IMR-90 (cell line): ENCODE measurements at regions not wholly inside any gene's neighbourhood (a gene's known extent, or its start where the extent isn't known, plus 50 kb on each side); places are given as distances from the start of the nearest gene placed in this dataset.

Experiments
- FOS ChIP-seq: fragments of 150-350 bp; IDR thresholded peaks from 2 replicates; pipeline ENCODE4 v1.6.1; 2016; ENCODE audit warnings: low read depth, low read length
- POLR2A ChIP-seq: IDR thresholded peaks from 2 replicates; pipeline ENCODE4 v1.6.1; 2012; ENCODE audit warnings: mild to moderate bottlenecking, low read depth, low read length
- RFX5 ChIP-seq: IDR thresholded peaks from 2 replicates; pipeline ENCODE4 v1.8.0; 2012; ENCODE audit warnings: low read depth, mild to moderate bottlenecking, low read length, moderate library complexity
- TF ChIP-seq, protein P1 (sequence below): conservative IDR thresholded peaks from 2 replicates; pipeline ENCODE4 v1.5.1; 2012; ENCODE audit warnings: mild to moderate bottlenecking, low read depth, low read length, improper control_type of control experiment
- TF ChIP-seq, protein P2 (sequence below): fragments of 150-350 bp; IDR thresholded peaks from 2 replicates; pipeline ENCODE4 v1.6.1; 2017; ENCODE audit warnings: mild to moderate bottlenecking, antibody characterized with exemption, low read length, low read depth

DNA sequence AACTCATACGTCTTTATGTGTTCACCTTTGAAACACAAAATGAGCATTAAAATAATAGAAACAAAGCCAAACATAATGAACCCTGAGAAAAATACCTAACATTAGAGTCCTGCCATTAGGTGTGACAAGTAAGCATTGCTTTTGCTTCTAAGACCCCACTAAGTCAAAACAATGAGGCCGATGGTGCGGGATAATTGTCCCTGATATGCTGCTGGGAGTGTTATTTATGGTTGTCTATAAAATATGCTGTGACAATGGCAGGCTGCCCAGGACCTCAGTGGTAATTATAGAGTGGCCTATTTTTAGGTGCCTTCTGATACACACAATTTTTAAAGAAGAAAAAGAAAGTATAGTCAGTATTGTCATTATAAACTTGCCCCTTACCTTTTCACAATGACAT is 1423.1 kb downstream of the AMY1C start:
- TF ChIP-seq, protein P1, sequence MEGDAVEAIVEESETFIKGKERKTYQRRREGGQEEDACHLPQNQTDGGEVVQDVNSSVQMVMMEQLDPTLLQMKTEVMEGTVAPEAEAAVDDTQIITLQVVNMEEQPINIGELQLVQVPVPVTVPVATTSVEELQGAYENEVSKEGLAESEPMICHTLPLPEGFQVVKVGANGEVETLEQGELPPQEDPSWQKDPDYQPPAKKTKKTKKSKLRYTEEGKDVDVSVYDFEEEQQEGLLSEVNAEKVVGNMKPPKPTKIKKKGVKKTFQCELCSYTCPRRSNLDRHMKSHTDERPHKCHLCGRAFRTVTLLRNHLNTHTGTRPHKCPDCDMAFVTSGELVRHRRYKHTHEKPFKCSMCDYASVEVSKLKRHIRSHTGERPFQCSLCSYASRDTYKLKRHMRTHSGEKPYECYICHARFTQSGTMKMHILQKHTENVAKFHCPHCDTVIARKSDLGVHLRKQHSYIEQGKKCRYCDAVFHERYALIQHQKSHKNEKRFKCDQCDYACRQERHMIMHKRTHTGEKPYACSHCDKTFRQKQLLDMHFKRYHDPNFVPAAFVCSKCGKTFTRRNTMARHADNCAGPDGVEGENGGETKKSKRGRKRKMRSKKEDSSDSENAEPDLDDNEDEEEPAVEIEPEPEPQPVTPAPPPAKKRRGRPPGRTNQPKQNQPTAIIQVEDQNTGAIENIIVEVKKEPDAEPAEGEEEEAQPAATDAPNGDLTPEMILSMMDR, result no peak
- no peak for TF ChIP-seq RFX5
- TF ChIP-seq, protein P2, sequence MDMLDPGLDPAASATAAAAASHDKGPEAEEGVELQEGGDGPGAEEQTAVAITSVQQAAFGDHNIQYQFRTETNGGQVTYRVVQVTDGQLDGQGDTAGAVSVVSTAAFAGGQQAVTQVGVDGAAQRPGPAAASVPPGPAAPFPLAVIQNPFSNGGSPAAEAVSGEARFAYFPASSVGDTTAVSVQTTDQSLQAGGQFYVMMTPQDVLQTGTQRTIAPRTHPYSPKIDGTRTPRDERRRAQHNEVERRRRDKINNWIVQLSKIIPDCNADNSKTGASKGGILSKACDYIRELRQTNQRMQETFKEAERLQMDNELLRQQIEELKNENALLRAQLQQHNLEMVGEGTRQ, result no peak
- TF ChIP-seq POLR2A, result no peak
- no peak for TF ChIP-seq FOS
